Nucleus accumbens (tissue), 56 donors: ENCODE measurements at regions not wholly inside any gene's neighbourhood (a gene's known extent, or its start where the extent isn't known, plus 50 kb on each side); places are given as distances from the start of the nearest gene placed in this dataset.

Experiments
- DNase-seq, 56 donors: peaks; one replicate each; lab custom pipeline; 2025; lab: John Stamatoyannopoulos, UW

DNA sequence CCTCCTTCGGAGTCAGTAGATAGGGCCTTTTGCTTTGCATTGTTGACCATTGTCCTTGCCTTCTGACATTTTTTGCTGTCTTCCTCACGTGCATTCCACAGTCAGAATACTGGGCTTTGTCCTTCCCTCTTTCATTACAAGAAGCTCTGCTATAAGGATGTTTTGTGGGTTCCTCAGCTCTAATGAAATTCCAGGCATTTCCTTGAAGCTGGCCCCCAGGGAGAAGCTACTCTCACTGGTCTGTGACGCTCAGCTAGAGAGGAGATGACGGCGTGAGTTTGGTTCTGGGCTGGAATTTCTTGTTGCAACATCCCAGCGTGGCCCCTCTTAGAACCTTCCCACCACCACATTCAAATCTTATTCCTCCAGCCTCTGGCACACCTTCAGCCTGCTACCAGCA is 210.2 kb downstream of the TJP1 start:
- no peak for DNase-seq

DNA sequence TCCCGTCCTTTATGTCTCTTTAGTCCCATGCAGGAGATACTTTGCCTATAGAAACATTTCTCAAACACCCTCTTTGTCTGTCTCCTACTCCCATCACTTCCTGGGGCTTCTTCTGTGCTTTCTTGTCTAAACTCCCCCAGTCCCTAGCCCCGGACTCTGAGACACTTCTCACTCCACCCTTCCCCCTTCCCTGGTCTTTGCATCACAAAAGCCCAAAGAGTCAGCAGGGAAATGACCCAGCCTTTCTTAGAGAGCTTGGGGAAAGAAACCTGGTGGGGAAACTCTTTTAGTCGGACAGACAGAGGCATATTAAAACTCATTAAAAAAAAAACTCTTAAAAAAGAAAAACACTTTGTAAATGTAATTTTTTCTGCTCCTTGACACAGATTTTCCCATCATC is 211.2 kb downstream of the TJP1 start:
- DNase-seq: no peak

DNA sequence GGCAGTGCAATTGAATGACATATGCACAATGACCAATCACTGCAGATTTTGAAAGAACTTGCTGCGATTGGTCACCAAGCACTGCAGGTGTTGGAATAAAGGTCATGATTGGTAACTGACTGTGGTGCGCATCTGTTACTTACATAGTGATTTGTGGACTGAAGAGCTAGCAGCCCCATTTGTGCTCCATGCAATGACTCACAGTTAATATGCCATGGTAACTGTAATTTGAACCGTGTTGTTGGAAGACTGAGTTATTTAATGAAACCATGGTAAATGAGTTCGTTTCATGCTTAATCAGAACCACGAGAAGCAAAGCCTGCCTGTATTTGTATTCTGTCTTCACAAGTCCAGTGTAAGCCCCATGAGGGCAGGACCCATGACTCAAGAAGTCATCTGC is 220.5 kb downstream of the TJP1 start:
- DNase-seq: no peak

DNA sequence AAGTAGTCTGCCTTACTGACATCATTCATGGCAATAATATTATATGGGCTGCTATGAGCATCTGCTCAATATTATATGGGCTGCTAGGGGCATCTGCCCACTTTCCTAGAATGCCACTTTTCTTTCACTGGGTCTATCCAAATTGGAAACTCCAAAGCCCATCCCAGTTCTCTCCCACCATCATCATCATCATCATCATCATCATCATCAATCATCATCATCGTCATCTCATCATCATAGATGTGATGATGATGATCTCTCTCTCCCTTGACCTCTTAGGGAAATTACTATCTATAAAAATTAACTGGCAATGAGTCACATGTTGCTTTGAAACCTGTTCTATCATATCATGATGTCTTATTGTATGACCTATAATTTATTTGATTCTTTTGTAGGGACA is 222.0 kb downstream of the TJP1 start:
- no peak for DNase-seq

DNA sequence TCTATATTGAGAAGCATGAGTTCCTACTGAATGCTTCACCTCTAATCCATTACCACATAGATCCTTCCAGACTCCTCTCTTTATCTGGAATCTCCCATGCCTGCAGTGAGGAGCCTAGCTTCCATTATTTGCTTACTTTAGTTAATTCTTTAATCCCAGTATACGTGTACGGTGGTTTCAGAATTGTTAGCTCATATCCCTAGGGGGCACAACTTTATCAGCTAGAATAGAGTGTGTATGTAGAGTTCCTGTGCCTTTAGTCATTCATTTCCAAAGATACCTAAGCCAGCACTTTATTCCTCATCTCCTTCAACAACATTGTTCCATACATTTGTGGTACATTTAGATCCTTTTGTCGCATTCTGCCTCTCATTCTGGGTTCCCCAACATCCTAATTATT is 226.0 kb downstream of the TJP1 start:
- no peak for DNase-seq

DNA sequence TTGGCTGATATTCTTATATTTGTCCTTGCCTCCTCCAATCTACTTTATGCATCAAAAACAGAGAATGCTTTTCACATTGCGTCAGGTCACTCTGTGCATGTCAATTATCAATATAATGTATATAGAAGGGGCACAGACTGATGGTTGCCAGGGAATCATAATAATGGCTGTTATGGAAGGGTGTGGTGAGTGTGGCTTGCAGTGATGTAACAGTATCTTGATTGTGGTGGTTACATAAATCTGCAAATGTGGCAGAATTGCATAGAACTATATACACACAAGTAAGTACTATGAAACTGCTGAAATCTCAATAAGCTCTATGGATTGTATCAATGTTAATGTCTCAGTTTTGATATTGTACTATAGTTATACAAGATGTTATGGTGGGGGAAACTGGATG is 228.6 kb downstream of the TJP1 start:
- DNase-seq: no peak

DNA sequence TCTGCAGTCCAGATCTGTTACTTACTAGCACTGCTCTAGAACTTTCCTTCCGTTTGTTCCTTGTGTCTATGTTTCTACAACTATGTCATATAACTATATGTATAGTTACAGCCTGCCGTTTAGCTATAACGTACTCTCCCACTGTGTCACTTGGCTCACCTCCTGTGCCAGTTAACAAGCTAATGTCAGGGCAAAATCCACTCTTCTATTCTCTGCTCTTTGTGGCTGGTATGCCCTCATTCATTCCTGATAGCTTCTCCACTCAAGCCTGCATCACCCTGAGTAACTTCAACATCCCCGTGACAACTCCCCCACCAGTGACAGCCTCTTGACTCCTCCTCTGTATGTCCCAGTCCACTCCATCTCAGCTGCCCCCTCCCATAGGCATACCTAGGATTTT is 229.2 kb downstream of the TJP1 start:
- no peak for DNase-seq

DNA sequence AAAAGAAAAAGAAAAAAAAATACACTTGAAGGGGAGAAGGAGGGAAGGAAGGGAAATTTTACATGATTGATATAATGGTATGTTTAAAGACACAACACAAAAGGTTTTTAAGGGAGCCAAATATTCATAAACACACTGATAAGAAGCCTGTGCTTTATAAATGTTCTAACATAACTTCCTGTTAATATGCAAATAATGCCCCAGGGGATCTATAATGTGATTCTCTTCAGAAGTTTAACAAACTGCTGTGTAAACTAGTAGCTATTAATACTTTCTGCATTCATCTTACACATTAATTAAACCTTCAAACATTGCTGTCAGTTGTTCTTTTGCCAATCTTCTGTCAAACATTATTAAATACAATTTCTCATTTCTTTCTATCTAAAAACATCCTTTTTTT is 231.6 kb downstream of the TJP1 start:
- no peak for DNase-seq

DNA sequence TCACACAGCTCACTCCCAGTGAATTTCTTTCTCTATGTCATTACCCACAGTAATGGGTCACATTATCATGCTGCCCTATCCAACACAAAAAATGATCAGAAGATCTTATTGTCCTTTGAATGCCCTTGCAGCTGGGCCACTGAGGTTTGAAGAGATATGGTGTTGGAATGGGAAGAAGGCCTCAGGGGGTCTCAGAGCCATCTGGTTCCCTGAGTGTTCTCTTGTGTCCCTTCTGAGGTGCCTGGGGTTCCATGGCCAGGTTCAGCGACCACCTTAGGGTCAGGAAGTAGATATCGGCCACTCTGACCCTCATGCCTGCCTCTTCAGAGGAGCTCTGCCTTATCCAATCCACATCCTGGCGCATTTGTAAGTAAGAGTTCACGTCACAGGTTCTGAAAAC is 232.3 kb downstream of the TJP1 start:
- no peak for DNase-seq

DNA sequence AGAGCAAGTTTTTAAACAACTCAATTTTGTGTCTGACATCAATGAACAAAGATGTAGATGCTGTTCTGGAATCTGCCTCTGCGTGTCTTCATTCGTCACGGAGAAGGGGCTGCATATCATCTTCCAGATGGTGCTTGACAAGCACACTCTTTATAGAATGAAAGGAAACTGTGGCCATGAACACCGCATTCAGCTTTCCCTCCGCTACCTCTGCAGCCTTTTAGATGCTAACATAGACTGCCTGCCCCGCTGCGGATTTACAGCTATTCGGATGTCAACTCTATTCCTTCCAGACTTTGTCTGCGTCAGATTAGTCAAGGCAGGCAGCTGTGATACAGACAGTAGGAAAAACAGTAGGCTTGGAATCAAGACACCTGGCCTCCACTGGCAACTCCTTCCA is 232.9 kb downstream of the TJP1 start:
- DNase-seq: no peak

DNA sequence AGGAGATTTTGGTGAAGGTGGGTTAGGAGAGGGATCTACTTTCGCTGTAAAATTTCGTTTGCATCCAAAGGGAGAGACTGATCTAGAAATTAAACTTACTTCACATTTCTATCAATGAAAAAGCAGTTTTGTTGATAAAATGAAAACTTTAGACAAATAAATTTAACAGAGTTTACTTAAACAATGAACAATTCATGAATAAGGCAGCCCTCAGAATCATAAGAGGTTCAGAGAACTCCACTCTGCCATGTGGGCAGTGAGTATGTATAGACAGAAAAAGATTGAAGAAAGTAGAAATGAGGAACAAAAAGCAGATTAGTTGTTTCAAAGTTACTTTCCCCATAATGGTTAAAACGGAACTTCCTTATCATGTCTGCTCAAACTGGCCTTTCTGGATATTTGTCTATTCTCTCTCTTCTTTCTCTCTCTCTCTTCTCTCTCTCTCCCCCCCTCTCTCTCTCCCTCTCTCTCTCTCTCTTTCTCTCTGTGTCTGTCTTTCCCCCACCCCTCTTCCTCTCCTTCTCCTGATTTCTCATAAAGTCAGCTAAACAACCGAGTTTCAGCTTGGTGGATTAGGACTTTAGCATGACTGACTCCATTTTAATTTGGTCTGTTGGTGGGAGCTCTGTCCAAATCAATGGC is 248.9 kb downstream of the TJP1 start:
- no peak for DNase-seq

DNA sequence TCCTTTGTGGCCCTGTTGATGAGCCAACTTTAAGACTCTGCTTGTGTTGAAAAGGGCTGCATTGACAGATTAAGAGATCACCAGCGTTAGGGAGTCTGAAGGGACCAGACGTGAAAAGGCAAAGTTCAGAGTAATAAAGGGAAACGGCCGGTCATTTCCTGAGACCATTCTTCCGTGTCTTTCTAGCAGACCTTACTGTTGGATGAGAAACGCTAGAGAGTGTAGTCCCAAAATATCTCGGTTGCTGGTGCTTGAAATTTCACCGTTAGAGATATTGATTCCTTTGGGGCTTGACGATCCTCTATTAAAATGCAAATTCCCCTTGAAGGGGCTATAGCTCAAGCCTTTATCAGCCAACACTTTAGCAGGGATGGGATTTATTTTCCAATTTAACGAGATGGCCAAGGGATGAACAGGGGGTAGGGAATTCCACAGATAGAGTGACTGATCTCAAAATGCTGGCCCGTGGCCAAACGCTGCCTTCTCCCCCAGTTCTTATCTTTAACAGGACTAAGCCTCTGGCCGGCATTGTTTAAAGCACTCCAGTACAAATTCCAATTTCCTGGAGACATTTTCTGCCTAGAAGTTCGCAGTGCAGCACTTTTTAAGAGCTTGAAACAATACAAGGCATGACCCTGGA is 250.4 kb downstream of the TJP1 start:
- DNase-seq: no peak

DNA sequence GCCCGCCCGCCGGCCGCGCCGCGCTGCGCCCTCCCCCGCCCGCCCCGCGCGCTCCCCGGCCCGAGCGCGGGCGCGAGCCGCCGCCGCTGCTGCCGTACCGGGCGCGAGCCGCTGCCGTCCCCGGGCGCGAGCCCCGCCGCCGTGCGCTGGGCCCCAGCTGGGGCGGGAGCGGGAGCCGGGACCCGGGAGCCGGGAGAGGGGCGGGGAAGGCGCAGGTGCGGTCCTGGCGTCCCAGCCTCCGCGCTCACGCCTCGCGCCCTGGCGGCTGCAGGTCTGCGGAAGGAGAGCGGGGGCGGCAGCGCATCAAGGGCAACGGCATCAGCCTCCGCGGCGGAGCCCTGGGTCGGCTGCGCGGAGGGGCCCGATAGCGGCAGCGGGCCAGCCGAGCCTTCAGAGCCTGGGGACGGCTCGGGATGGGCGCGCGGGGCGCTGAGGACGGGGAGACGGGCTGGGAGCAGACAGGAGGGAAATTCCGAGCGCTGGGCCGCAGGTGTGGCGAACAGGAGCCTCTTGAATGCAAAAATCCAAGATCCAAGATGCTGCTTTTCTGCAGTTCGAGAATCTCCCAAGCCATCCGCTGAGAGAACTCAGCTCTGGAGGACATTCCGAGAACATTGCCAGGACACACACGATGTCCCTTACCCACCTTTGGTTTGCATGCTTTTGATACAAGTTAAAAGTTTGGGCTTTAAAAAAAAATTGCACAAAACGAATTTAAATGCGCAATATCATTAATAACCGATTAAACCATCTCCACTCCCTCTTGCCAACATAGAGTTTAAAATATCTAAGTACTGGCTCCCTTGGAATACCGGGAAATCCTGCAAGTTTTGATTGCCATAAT is 251.1 kb downstream of the TJP1 start:
- DNase-seq: peak in 22 of 56 donors; percentile 6 to 57 (median 20)

DNA sequence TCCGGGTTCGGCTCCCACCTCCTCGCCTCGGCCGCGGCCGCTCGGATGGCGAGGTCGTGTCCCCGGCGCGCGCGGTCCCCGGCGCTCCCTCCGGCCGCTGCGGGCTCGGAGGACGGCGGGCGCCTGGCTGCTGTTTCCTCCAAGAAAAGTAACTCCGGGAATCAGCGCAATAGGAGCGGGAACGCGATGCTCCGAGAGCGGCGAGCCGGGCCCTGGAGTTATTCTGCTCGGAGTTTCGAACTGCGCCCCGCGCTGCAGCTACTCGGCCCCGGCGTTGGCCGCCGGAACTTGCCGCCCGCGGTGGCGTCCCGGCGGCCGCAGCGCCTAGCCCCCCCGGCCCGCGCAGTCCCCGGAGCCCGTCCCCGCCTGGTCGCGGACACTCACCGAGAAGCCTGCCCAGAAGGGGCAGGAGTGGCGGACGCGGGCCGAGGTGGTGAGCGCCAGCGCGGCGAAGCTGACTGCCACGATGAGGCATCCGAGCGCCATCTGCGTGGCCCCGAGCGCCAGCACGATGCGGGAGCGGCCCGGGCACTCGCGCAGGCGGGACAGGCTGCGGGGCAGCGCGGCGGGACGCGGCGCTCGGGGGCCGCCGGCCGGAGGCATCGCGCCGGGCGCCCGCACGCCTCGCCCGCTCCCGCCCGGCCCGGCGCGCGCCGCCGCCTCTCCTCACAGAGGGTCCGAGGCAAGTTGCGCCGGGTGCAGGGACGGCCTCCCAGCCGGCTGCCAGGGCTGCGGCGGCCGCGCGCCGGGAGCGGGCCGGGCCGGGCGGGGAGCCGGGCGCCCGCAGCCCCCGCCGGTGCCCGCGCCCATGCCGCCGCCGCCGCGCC is 251.9 kb downstream of the TJP1 start:
- DNase-seq: peak in 9 of 56 donors; percentile 2 to 33 (median 7)

DNA sequence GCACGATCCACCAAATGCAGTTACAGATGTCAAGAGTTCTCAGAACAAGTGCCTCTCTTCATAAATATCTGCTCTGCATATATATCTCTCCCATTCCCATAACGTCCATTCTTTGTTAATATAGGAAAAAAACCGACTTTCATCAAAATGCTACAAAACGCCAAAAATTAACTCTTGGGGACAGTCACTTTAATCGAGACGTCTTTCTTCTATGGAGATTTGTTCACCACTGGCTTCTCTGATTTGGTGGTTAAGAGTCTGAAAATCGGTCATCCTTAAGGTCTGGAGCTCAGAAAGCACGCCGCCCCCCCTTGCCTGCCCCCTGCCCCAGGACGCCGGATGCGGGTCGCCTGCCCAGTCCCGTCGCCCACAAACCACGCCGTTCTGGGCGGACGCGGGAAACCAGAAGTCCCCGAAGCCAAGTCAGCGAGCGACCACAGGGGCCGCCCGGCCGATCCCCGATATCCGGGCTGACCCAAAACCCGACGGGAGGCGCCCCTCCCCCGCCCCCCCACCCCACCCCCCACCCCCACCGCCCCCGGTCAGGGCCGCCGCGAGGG is 252.7 kb downstream of the TJP1 start:
- peak in 1 of 56 donors; percentile 15 for DNase-seq

DNA sequence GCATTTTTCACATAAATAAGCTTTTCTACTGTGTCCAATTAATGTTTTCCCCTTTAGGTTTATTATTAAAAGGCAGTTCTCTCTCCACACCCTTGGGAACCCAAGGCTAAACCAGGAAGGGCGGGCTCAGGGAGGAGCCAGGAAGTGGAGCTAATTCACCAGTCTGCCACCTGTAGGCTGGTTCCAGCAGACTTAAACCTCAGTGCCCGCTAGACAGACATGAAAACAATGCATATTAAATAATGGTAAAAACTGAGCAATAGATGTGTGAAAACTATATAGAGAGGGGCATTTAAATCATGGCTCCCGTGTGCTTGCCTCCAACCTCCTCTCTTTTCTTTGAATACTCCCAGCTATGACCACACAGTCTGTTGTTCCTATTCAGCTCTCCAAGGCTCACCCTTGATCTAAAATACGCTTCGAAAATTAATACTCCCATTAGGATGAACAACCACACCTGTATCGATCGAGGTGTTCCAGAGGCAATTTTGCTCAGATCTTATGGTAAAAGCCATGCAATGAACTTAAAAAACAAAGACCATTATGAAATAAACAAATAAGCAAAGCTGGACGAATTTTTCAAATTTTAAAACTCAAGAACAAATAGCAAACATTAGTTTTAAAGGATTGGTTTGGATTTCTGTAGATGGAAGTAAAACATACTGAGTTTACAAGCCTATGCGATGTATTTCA is 253.3 kb downstream of the TJP1 start:
- DNase-seq: peak in 2 of 56 donors; percentile 2 to 27

DNA sequence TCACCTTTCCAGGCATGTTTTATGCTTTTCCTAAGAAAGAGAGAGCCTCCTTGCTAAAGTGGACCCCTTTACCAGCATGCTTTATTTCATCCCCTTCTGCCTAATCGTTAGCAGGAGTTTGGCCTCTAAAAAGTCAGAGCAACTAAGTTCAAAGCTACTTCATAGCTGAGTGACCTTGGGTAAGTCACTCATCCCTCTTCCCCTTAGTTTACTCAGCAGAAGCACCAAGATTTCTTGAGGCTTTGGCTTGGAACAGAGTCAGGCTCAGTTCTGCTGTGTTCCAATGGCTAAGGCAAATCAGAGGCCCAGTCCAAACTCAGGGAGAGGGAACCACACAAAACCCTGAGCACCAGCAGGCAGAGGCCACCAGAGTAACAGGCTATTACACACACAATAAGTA is 254.9 kb downstream of the TJP1 start:
- no peak for DNase-seq

DNA sequence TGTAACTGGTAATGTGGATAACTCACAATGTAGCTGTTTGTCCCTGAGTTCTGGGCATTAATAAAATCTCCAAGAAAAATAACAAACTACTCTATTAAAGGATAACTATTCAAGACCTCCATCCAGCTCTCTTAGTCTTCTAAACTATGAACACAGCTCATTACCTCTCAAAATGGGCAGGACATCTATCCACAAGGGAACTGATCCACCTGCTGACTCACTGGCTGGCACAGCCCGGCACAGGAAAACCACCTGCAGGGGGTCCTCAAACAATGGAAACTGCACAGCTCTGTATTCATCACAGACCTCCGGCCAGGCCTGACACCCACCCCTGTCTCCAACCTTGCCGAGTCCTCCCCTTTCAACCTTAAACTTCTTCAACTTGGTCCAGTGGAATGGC is 255.4 kb downstream of the TJP1 start:
- DNase-seq: no peak

DNA sequence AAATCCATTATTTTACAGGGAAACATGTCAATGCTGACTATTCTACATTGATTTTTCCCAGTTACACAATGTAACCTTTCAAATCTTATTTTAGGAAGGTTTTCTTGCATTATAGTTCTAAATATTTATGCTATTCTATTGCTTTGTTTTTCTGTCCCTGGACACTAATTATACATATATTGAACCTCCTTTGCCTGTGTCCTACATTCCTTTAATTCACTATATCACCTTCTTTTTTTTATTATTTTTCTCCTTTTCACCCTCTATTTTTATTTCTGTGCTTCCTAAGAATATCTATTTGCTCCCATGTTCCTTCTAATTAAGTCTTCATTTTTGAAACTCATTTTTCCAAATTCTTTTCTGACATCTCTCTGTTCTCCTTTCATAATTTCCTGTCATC is 259.2 kb downstream of the TJP1 start:
- DNase-seq: no peak

DNA sequence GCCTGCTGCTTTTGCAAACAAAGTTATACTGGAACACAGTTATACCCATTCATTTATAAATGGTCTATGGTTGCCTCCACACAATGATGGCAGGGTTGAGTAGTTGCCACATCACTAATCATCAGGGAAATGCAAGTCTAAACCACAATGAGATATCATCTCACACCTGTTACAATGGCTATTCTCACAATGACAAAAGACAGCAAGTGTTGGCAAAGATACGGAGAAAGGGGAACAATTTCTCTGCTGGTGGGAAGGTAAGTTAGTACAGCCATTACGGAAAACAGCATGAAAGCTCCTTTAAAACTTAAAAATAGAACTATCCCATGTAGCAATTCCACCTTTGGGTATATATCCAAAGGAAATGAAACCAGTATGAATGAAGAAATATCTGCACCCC is 261.4 kb downstream of the TJP1 start:
- DNase-seq: no peak
